ENCODE measurements at regions not wholly inside any gene's neighbourhood (a gene's known extent, or its start where the extent isn't known, plus 50 kb on each side); places are given as distances from the start of the nearest gene placed in this dataset.

DNA sequence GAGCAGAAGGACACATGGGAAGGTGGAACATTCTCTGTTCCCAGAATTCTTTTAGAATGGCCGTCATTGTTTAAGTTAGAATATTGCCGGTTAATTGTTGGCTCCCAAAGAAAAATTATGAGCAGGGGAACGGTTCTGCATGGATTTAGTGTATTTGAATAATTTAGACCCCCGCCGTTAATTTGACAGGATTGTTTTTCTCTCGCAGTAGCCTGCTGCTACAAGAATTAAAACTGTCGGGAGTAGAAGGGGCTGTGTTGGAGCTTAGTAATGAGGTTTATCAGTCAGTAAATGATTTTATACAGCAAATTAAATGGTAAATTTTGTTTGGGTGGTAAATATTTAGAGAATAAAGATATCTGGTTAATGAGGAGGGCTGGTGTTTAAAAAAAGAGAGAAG is 431.2 kb upstream of the DYNLRB2 start:
- no peak for TF ChIP-seq RARB (CRISPR knock-in tag; IDR thresholded peaks at IDR 0.05)
- TF ChIP-seq ZFP3 (CRISPR knock-in tag; IDR thresholded peaks at IDR 0.05): no peak
- TF ChIP-seq OSR1 (CRISPR knock-in tag; IDR thresholded peaks at IDR 0.05): no peak
- no peak for TF ChIP-seq ZFP30 (CRISPR knock-in tag; IDR thresholded peaks at IDR 0.05)
- TF ChIP-seq ISL1 (CRISPR knock-in tag; IDR thresholded peaks at IDR 0.05): no peak
- TF ChIP-seq, protein P1, sequence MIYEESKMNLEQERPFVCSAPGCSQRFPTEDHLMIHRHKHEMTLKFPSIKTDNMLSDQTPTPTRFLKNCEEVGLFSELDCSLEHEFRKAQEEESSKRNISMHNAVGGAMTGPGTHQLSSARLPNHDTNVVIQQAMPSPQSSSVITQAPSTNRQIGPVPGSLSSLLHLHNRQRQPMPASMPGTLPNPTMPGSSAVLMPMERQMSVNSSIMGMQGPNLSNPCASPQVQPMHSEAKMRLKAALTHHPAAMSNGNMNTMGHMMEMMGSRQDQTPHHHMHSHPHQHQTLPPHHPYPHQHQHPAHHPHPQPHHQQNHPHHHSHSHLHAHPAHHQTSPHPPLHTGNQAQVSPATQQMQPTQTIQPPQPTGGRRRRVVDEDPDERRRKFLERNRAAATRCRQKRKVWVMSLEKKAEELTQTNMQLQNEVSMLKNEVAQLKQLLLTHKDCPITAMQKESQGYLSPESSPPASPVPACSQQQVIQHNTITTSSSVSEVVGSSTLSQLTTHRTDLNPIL (CRISPR knock-in tag; IDR thresholded peaks at IDR 0.05; ENCODE audit: low read depth): no peak
